ENCODE measurements at regions not wholly inside any gene's neighbourhood (a gene's known extent, or its start where the extent isn't known, plus 50 kb on each side); places are given as distances from the start of the nearest gene placed in this dataset.

GRCh38 chr4:152024881-152025280, 264.1 kb upstream of the GATB start:
- TF ChIP-seq GATAD2B (conservative IDR thresholded peaks at IDR 0.05; ENCODE audit: low read depth), result no peak
- TF ChIP-seq, protein P1, sequence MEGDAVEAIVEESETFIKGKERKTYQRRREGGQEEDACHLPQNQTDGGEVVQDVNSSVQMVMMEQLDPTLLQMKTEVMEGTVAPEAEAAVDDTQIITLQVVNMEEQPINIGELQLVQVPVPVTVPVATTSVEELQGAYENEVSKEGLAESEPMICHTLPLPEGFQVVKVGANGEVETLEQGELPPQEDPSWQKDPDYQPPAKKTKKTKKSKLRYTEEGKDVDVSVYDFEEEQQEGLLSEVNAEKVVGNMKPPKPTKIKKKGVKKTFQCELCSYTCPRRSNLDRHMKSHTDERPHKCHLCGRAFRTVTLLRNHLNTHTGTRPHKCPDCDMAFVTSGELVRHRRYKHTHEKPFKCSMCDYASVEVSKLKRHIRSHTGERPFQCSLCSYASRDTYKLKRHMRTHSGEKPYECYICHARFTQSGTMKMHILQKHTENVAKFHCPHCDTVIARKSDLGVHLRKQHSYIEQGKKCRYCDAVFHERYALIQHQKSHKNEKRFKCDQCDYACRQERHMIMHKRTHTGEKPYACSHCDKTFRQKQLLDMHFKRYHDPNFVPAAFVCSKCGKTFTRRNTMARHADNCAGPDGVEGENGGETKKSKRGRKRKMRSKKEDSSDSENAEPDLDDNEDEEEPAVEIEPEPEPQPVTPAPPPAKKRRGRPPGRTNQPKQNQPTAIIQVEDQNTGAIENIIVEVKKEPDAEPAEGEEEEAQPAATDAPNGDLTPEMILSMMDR (IDR thresholded peaks at IDR 0.05 in 2 of 3, conservative IDR thresholded peaks at IDR 0.05 in 1 of 3; ENCODE audit: control insufficient read depth in 2 of 3, extremely low read depth in 1 of 3, insufficient read depth in 1 of 3, low read depth in 3 of 3, low read length in 3 of 3), result no peak

All from GM12878 (cell line).